Trophoblast cell (in vitro differentiated cells and primary cell): ENCODE measurements at regions not wholly inside any gene's neighbourhood (a gene's known extent, or its start where the extent isn't known, plus 50 kb on each side); places are given as distances from the start of the nearest gene placed in this dataset.
"Not testable (repeated sequence)": the region's sequence is repeated elsewhere in the genome, so short reads cannot be mapped to it uniquely, and the experiment has no call there.

Source experiments
- DNase-seq, 2 donors: peaks; one replicate each; pipeline ENCODE4 v3.0.0-alpha.2; 2016
- H2AFZ ChIP-seq: 2 replicates; pipeline ENCODE4 v1.6.1; 2013; ENCODE audit warnings: low read length, moderate library complexity, mild to moderate bottlenecking; ENCODE audit not compliant: insufficient read depth, poor library complexity
- H2AK5ac ChIP-seq: 2 replicates; pipeline ENCODE4 v1.6.1; 2013; ENCODE audit warnings: mild to moderate bottlenecking, low read length
- H2BK120ac ChIP-seq: 2 replicates; pipeline ENCODE4 v1.6.1; 2013; ENCODE audit warnings: low read length, mild to moderate bottlenecking, moderate library complexity; ENCODE audit not compliant: insufficient read depth, poor library complexity
- H2BK12ac ChIP-seq: 2 replicates; pipeline ENCODE4 v1.6.1; 2013; ENCODE audit warnings: mild to moderate bottlenecking, low read length, moderate library complexity
- H2BK5ac ChIP-seq: 2 replicates; pipeline ENCODE4 v1.6.1; 2013; ENCODE audit warnings: low read length, low read depth, moderate library complexity, mild to moderate bottlenecking; ENCODE audit not compliant: poor library complexity
- H3K14ac ChIP-seq: 2 replicates; pipeline ENCODE4 v1.6.1; 2013; ENCODE audit warnings: mild to moderate bottlenecking, low read length
- H3K18ac ChIP-seq: 2 replicates; pipeline ENCODE4 v1.6.1; 2013; ENCODE audit warnings: mild to moderate bottlenecking, low read length
- H3K23ac ChIP-seq: 2 replicates; pipeline ENCODE4 v1.6.1; 2013; ENCODE audit warnings: low read length
- H3K27ac ChIP-seq: 2 replicates; pipeline ENCODE4 v1.5.1; 2013; ENCODE audit warnings: low read depth, mild to moderate bottlenecking, inconsistent platforms, low read length, moderate library complexity
- H3K27me3 ChIP-seq: 2 replicates; pipeline ENCODE4 v1.6.1; 2013; ENCODE audit warnings: inconsistent platforms, mild to moderate bottlenecking, low read length, moderate library complexity; ENCODE audit not compliant: insufficient read depth
- H3K36me3 ChIP-seq, 2 experiments: 1 replicate in 1 of 2; 2 replicates in 1 of 2; pipeline ENCODE4 v1.6.1; 2013; ENCODE audit warnings: low read length in 2 of 2, mild to moderate bottlenecking in 2 of 2, moderate library complexity in 1 of 2; ENCODE audit not compliant: insufficient read depth in 2 of 2, control insufficient read depth in 1 of 2
- H3K4ac ChIP-seq: 2 replicates; pipeline ENCODE4 v1.6.1; 2013; ENCODE audit warnings: low read depth, mild to moderate bottlenecking, low read length, moderate library complexity
- H3K4me1 ChIP-seq, 2 experiments: 1 replicate in 1 of 2; 2 replicates in 1 of 2; pipeline ENCODE4 v1.6.1; 2013; ENCODE audit warnings: low read length in 2 of 2, mild to moderate bottlenecking in 2 of 2, moderate library complexity in 1 of 2; ENCODE audit not compliant: insufficient read depth in 2 of 2, control insufficient read depth in 1 of 2
- H3K4me2 ChIP-seq: 2 replicates; pipeline ENCODE4 v1.6.1; 2013; ENCODE audit warnings: inconsistent platforms, mild to moderate bottlenecking, low read length, moderate library complexity
- H3K4me3 ChIP-seq: 2 replicates; pipeline ENCODE4 v1.5.1; 2013; ENCODE audit warnings: mild to moderate bottlenecking, low read depth, low read length, inconsistent platforms
- H3K79me1 ChIP-seq: one replicate; pipeline ENCODE4 v1.6.1; 2013; ENCODE audit warnings: low read length
- H3K79me2 ChIP-seq: 2 replicates; pipeline ENCODE4 v1.6.1; 2013; ENCODE audit warnings: low read length, mild to moderate bottlenecking; ENCODE audit not compliant: control insufficient read depth, insufficient read depth, poor library complexity
- H3K9ac ChIP-seq: 2 replicates; pipeline ENCODE4 v1.6.1; 2013; ENCODE audit warnings: mild to moderate bottlenecking, low read length
- H3K9me3 ChIP-seq: 2 replicates; pipeline ENCODE4 v1.6.1; 2013; ENCODE audit warnings: low read depth, mild to moderate bottlenecking, control low read depth, inconsistent platforms, low read length; ENCODE audit not compliant: insufficient read depth
- H4K12ac ChIP-seq: 2 replicates; pipeline ENCODE4 v1.6.1; 2013; ENCODE audit warnings: low read depth, mild to moderate bottlenecking, low read length, moderate library complexity
- H4K8ac ChIP-seq: 2 replicates; pipeline ENCODE4 v1.6.1; 2013; ENCODE audit warnings: low read depth, mild to moderate bottlenecking, low read length, moderate library complexity
- H4K91ac ChIP-seq: one replicate; pipeline ENCODE4 v1.6.1; 2013; ENCODE audit warnings: low read depth, mild to moderate bottlenecking, low read length, moderate library complexity
- whole genome bisulfite sequencing: extraction: QIAGEN DNeasy Blood & Tissue Kit; methylation state at CpG from one replicate; pipeline ENCODE4 v1.1.7; 2013; ENCODE audit warnings: missing lambda C conversion rate; ENCODE audit not compliant: insufficient read length, insufficient coverage; ENCODE audit errors: extremely low coverage; 5-methylcytosine and 5-hydroxymethylcytosine counted together

DNA sequence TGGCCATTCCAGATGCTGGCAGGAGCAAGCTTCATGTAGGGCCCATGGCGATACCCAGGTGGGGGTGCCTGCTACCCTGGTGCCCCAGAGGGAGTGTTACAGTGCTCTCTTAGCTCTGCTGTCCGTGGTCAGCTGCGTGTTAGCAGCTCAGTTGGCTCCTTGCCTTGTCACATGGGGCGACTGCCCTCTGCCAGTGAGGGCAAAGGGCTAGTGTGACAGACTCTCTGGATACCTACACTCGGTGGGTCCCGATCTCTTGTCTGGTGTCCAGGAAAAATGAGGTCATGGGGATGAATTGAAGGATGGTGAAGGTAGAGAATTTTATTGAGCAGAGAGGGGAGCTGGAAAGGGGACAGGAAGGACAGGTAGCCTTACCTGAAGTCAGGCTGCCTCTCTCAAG is 152.2 kb downstream of the CYP26A1 start:
- H3K4ac ChIP-seq, result no peak overlapping the region
- no peak overlapping the region for H3K4me3 ChIP-seq
- H3K9me3 ChIP-seq, result peaks cover 3% of the 10 kb centered on the region
- H3K14ac ChIP-seq, result no peak overlapping the region
- H3K27me3 ChIP-seq, result no peaks in the 10 kb centered on the region
- no peaks in the 10 kb centered on the region for H3K79me2 ChIP-seq
- H3K4me2 ChIP-seq, result no peak overlapping the region
- no peak overlapping the region for H2AK5ac ChIP-seq
- no peak for DNase-seq
- H2BK5ac ChIP-seq, result no peak overlapping the region
- H2AFZ ChIP-seq, result no peak overlapping the region
- no peak overlapping the region for H3K9ac ChIP-seq
- no peak overlapping the region for H3K18ac ChIP-seq
- no peak overlapping the region for H2BK12ac ChIP-seq
- no peak overlapping the region for H3K23ac ChIP-seq
- H3K79me1 ChIP-seq, result no peaks in the 10 kb centered on the region
- H4K12ac ChIP-seq, result no peak overlapping the region
- H3K36me3 ChIP-seq, result no peaks in the 10 kb centered on the region
- no peak overlapping the region for H2BK120ac ChIP-seq
- no peaks in the 10 kb centered on the region for H3K4me1 ChIP-seq
- no peak overlapping the region for H3K27ac ChIP-seq
- WGBS, result no CpG with 5 or more reads among the region's 6 CpGs
- H4K91ac ChIP-seq, result peak overlapping the region; percentile 2
- no peak overlapping the region for H4K8ac ChIP-seq

DNA sequence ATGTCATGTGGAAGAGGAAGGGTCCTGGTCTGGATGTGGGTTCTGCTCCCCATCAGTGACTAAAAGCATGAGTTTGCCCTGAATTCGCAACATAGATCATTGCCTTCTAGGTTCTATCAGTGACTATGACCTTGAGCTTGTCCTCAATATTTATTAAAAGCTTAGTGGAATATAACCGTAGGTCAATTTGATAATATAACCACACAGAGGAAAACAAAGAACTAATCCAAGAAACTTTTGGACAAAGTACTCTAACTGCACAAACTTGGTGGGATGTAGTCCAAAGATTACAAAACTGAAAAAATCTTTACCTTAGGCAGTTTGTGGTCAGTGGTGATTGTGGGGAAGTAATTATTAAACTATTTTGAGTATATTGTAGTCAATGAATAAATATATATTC is 152.9 kb downstream of the CYP26A1 start:
- Histone ChIP-seq H2BK120ac (no peak overlapping the region), H2AK5ac (no peak overlapping the region), H4K8ac (no peak overlapping the region), H3K27ac (no peak overlapping the region), H3K14ac (no peak overlapping the region), H3K79me2 (no peaks in the 10 kb centered on the region), H3K4me1 (no peaks in the 10 kb centered on the region), H3K36me3 (no peaks in the 10 kb centered on the region), H4K12ac (no peak overlapping the region), H2AFZ (no peak overlapping the region), H4K91ac (no peak overlapping the region), H3K9me3 (peaks cover 3% of the 10 kb centered on the region), H3K27me3 (no peaks in the 10 kb centered on the region), H2BK12ac (no peak overlapping the region), H2BK5ac (no peak overlapping the region), H3K4me3 (no peak overlapping the region), H3K79me1 (no peaks in the 10 kb centered on the region), H3K18ac (no peak overlapping the region), H3K23ac (no peak overlapping the region), H3K4me2 (no peak overlapping the region), H3K9ac (no peak overlapping the region), H3K4ac (no peak overlapping the region)
- no peak for DNase-seq
- WGBS, result no CpG with 5 or more reads among the region's 2 CpGs

DNA sequence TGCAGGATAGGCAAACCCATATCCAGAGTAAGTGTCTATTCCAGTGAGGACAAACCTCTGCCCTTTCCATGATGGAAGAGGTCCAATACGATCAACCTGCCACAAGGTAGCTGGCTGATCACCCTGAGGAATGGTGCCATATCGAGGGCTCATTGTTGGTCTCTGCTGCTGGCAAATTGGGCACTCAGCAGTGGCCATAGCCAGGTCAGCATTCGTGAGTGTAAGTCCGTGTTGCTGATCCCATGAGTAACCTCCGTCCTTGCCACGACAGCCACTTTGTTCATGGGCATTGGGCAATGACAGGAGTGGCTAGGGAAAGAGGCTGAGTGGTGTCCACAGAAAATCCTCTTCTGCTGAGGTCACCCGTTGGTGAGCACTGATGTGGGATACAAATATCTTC is 156.9 kb downstream of the CYP26A1 start:
- DNase-seq, H3K4me2 ChIP-seq, H2BK120ac ChIP-seq, H2BK5ac ChIP-seq, H4K8ac ChIP-seq, H3K23ac ChIP-seq, H2AK5ac ChIP-seq, H4K91ac ChIP-seq, H3K27me3 ChIP-seq, H2AFZ ChIP-seq, H2BK12ac ChIP-seq, H4K12ac ChIP-seq, H3K4ac ChIP-seq, H3K36me3 ChIP-seq, H3K4me1 ChIP-seq, H3K79me2 ChIP-seq, H3K14ac ChIP-seq, H3K27ac ChIP-seq, H3K4me3 ChIP-seq, H3K9ac ChIP-seq, H3K18ac ChIP-seq, H3K9me3 ChIP-seq, H3K79me1 ChIP-seq: not testable (repeated sequence)
- WGBS, result no CpG with 5 or more reads among the region's 7 CpGs

DNA sequence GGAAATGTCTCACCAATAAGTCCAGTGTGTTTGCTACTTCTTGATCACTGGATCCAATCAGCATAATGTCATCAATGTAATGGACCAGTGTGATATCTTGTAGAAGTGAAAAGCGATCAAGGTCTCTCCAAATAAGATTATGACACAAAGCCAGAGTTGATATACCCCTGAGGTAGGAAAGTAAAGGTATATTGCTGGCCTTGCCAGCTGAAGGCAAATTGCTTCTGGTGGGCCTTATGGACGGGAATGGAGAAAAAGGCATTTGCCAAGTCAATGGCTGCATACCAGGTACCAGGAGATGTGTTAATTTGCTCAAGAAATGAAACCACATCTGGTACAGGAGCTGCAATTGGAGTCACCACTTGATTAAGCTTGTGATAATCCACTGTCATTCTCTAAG is 158.5 kb downstream of the CYP26A1 start:
- not testable (repeated sequence) for H3K4me2 ChIP-seq, H3K27ac ChIP-seq, H3K4me1 ChIP-seq, H3K79me1 ChIP-seq, H3K36me3 ChIP-seq, DNase-seq, H2AFZ ChIP-seq, H3K79me2 ChIP-seq, H3K4ac ChIP-seq, H4K91ac ChIP-seq, H3K9me3 ChIP-seq, H4K8ac ChIP-seq, H3K14ac ChIP-seq, H3K23ac ChIP-seq, H3K4me3 ChIP-seq, H3K27me3 ChIP-seq, H2BK5ac ChIP-seq, H4K12ac ChIP-seq, H2BK12ac ChIP-seq, H3K18ac ChIP-seq, H3K9ac ChIP-seq, H2AK5ac ChIP-seq, H2BK120ac ChIP-seq
- WGBS, result no CpG with 5 or more reads among the region's 2 CpGs
